Panc1 (cell line): ENCODE measurements at regions not wholly inside any gene's neighbourhood (a gene's known extent, or its start where the extent isn't known, plus 50 kb on each side); places are given as distances from the start of the nearest gene placed in this dataset.

ENCODE experiments used
- ATAC-seq: fragments of 200-7000 bp; cut with Tn5 transposase; 2 replicates; pipeline ENCODE4 v1.9.1; 2020; ENCODE audit warnings: mild to moderate bottlenecking, moderate library complexity
- BruUV-seq: library from RNA; stranded (reverse); fragments of 400-500 nt; replicated peaks from 2 replicates; lab custom pipeline; 2021; lab: Mats Ljungman, UMichigan
- CTCF ChIA-PET: fragments of 300-600 bp; sonication (Branson Sonifier 250); formaldehyde crosslinking; loops from one replicate; lab custom pipeline; 2022; ENCODE audit warnings: antibody characterized with exemption; lab: Charles Lee
- POLR2A ChIA-PET: fragments of 300-600 bp; sonication (Branson Sonifier 250); formaldehyde crosslinking; loops from one replicate; lab custom pipeline; 2022; ENCODE audit warnings: antibody characterized with exemption; lab: Charles Lee
- DNase-seq: peaks from one replicate; pipeline ENCODE4 v3.0.0-alpha.2; 2010; ENCODE audit warnings: low read depth, low spot score
- H3K27ac ChIP-seq: 2 replicates; pipeline ENCODE4 v1.5.1; 2011; ENCODE audit warnings: mild to moderate bottlenecking, low read length, inconsistent platforms
- H3K27me3 ChIP-seq: fragments of 200-500 bp; sonication (Bioruptor generic); 2 replicates; pipeline ENCODE4 v1.6.0; 2014; ENCODE audit warnings: low read length, inconsistent platforms; ENCODE audit not compliant: control insufficient read depth, insufficient read depth
- H3K36me3 ChIP-seq: fragments of 200-500 bp; sonication (Bioruptor generic); 2 replicates; pipeline ENCODE4 v1.5.1; 2014; ENCODE audit warnings: inconsistent platforms, mild to moderate bottlenecking, low read length, moderate library complexity; ENCODE audit not compliant: control insufficient read depth, insufficient read depth
- H3K4me1 ChIP-seq: 2 replicates; pipeline ENCODE4 v1.5.1; 2011; ENCODE audit warnings: inconsistent platforms, mild to moderate bottlenecking, low read length, moderate library complexity; ENCODE audit not compliant: control insufficient read depth, insufficient read depth
- H3K4me3 ChIP-seq, 2 experiments: 2 replicates each; pipeline ENCODE4 v1.5.1; 2011 to 2012; ENCODE audit warnings: low read depth in 2 of 2, low read length in 2 of 2, mild to moderate bottlenecking in 2 of 2, inconsistent platforms in 1 of 2, moderate library complexity in 1 of 2
- H3K9me3 ChIP-seq: fragments of 200-500 bp; sonication (Bioruptor generic); 2 replicates; pipeline ENCODE4 v1.5.1; 2014; ENCODE audit warnings: low read depth, mild to moderate bottlenecking, inconsistent platforms, low read length, moderate library complexity; ENCODE audit not compliant: control insufficient read depth, insufficient read depth
- CTCF ChIP-seq: fragments of 450-650 bp; IDR thresholded peaks from 2 replicates; pipeline ENCODE4 v1.5.1; 2017; ENCODE audit warnings: mild to moderate bottlenecking
- POLR2AphosphoS5 ChIP-seq: IDR thresholded peaks from 2 replicates; pipeline ENCODE4 v1.6.1; 2012; ENCODE audit warnings: mild to moderate bottlenecking, low read depth, low read length, moderate library complexity
- REST ChIP-seq, 2 experiments: IDR thresholded peaks; 2 replicates each; pipeline ENCODE4 v1.6.1; 2011 to 2012; ENCODE audit warnings: low read depth in 2 of 2, control low read depth in 1 of 2, low read length in 1 of 2, mild to moderate bottlenecking in 1 of 2, moderate library complexity in 1 of 2; ENCODE audit not compliant: insufficient read depth in 1 of 2
- SIN3A ChIP-seq: IDR thresholded peaks from 2 replicates; pipeline ENCODE4 v1.6.1; 2012; ENCODE audit warnings: low read depth, mild to moderate bottlenecking, low read length, moderate library complexity, borderline replicate concordance; ENCODE audit not compliant: insufficient read depth
- TCF7L2 ChIP-seq: IDR thresholded peaks from 2 replicates; pipeline ENCODE4 v1.6.1; 2011; ENCODE audit warnings: mild to moderate bottlenecking, low read depth, low read length, inconsistent platforms
- in situ Hi-C: cut with HindIII; loops from 2 replicates; pipeline ENCODE4 v1.10.0; 2016; ENCODE audit warnings: low sequenced_read_pairs, low pct_unique_long_range_greater_than_20kb
- intact Hi-C: fragments of 100-400 bp; cut with micrococcal nuclease; formaldehyde crosslinking; loops from one replicate; pipeline ENCODE4 v1.10.0; 2022; ENCODE audit not compliant: unreplicated experiment

DNA sequence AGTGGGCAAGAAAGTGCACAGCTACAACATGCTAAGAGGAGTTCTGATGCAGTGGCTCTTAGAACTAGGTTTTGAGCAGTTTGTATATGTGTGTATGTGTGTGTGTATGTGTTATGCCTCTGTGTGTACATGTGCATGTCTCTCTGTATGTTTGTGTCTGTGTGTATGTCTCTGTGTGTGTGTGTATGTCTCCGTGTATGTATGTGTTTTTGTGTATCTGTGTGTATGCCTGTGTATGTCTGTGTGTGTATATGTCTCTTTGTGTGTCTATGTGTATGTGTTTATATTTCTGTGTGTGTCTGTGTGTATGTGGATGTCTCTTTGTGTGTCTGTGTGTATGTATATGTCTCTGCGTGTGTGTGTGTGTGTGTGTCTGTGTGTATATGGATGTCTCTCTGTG, 139.6 kb downstream of the C12orf75 start:
- Histone ChIP-seq H3K36me3 (no peaks in the 10 kb centered on the region), H3K27me3 (no peaks in the 10 kb centered on the region), H3K4me1 (no peaks in the 10 kb centered on the region), H3K4me3 (no peak overlapping the region), H3K27ac (no peak overlapping the region), H3K9me3 (no peaks in the 10 kb centered on the region)
- TF ChIP-seq TCF7L2, result no peak
- no peak for TF ChIP-seq CTCF
- no peak for TF ChIP-seq POLR2AphosphoS5
- TF ChIP-seq SIN3A, result no peak
- no peak for TF ChIP-seq REST (IDR thresholded peaks at IDR 0.05; ENCODE audit: insufficient read depth in 1 of 2, low read depth in 2 of 2, low read length in 1 of 2)
- intact Hi-C loops (no loop called here), in situ Hi-C loops (no loop called here)
- ATAC-seq, result no peak
- no peak for DNase-seq
- ChIA-PET POLR2A (no interaction called here), CTCF (no interaction called here)
- BruUV-seq, result no TSS peak

GRCh38 chr12:105470601-105471000, 140.1 kb downstream of the C12orf75 start:
- Histone ChIP-seq H3K4me1 (no peaks in the 10 kb centered on the region), H3K36me3 (no peaks in the 10 kb centered on the region), H3K27ac (no peak overlapping the region), H3K9me3 (no peaks in the 10 kb centered on the region), H3K4me3 (no peak overlapping the region), H3K27me3 (no peaks in the 10 kb centered on the region)
- POLR2A ChIA-PET, result no interaction called here
- BruUV-seq, result no TSS peak
- TF ChIP-seq TCF7L2, result no peak
- TF ChIP-seq REST (IDR thresholded peaks at IDR 0.05; ENCODE audit: insufficient read depth in 1 of 2, low read depth in 2 of 2, low read length in 1 of 2), result no peak
- no peak for TF ChIP-seq SIN3A
- no peak for TF ChIP-seq POLR2AphosphoS5
- no peak for TF ChIP-seq CTCF
- in situ Hi-C loops (no loop called here), intact Hi-C loops (no loop called here)
- DNase-seq, result no peak
- no peak for ATAC-seq
- CTCF ChIA-PET, result no interaction called here
